Ovary (tissue), 3 donors: ENCODE measurements at regions not wholly inside any gene's neighbourhood (a gene's known extent, or its start where the extent isn't known, plus 50 kb on each side); places are given as distances from the start of the nearest gene placed in this dataset.

Experiments
- POLR2A ChIP-seq: fragments of 450-650 bp; IDR thresholded peaks from one replicate; pipeline ENCODE4 v1.6.1; 2017; ENCODE audit warnings: antibody characterized with exemption, mild to moderate bottlenecking, moderate library complexity
- TF ChIP-seq, protein P1 (sequence below), 3 donors: fragments of 450-650 bp in 2 of 3; fragments of 200-600 bp in 1 of 3; IDR thresholded peaks; one replicate each; pipeline versions ENCODE4 v1.5.1 to v1.8.0; 2016 to 2022; ENCODE audit warnings: antibody characterized with exemption in 3 of 3, mild to moderate bottlenecking in 1 of 3
- donor health status: DM: no; HTN: no; CAD: no.

DNA sequence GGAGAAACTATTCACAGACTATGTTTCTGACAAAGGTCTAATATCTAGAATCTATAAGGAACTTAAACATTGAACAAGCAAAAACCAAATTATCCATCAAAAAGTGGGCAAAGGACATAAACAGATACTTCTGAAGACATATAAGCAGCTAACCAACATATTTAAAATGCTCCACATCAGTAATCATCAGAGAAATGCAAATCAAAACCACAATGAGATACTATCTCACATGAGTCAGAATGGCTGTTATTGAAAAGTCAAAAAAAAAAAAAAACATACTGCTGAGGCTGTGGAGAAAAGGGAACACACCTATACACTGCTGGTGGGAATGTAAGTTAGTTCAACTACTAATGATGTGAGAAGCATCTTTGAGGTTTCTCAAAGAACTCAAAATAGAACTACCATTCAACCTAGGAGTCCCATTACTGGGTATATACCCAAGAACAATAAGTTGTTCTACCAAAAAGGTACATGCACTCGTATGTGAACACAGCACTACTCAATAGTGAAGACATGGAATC is 220.4 kb upstream of the TFPI start:
- TF ChIP-seq, protein P1, sequence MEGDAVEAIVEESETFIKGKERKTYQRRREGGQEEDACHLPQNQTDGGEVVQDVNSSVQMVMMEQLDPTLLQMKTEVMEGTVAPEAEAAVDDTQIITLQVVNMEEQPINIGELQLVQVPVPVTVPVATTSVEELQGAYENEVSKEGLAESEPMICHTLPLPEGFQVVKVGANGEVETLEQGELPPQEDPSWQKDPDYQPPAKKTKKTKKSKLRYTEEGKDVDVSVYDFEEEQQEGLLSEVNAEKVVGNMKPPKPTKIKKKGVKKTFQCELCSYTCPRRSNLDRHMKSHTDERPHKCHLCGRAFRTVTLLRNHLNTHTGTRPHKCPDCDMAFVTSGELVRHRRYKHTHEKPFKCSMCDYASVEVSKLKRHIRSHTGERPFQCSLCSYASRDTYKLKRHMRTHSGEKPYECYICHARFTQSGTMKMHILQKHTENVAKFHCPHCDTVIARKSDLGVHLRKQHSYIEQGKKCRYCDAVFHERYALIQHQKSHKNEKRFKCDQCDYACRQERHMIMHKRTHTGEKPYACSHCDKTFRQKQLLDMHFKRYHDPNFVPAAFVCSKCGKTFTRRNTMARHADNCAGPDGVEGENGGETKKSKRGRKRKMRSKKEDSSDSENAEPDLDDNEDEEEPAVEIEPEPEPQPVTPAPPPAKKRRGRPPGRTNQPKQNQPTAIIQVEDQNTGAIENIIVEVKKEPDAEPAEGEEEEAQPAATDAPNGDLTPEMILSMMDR (IDR thresholded peaks at IDR 0.05), result no peak
- no peak for TF ChIP-seq POLR2A
